NCI-H345 (cell line): ENCODE measurements at regions not wholly inside any gene's neighbourhood (a gene's known extent, or its start where the extent isn't known, plus 50 kb on each side); places are given as distances from the start of the nearest gene placed in this dataset.

Source experiments
- DNase-seq: peaks from one replicate; lab custom pipeline; 2025; lab: John Stamatoyannopoulos, UW

DNA sequence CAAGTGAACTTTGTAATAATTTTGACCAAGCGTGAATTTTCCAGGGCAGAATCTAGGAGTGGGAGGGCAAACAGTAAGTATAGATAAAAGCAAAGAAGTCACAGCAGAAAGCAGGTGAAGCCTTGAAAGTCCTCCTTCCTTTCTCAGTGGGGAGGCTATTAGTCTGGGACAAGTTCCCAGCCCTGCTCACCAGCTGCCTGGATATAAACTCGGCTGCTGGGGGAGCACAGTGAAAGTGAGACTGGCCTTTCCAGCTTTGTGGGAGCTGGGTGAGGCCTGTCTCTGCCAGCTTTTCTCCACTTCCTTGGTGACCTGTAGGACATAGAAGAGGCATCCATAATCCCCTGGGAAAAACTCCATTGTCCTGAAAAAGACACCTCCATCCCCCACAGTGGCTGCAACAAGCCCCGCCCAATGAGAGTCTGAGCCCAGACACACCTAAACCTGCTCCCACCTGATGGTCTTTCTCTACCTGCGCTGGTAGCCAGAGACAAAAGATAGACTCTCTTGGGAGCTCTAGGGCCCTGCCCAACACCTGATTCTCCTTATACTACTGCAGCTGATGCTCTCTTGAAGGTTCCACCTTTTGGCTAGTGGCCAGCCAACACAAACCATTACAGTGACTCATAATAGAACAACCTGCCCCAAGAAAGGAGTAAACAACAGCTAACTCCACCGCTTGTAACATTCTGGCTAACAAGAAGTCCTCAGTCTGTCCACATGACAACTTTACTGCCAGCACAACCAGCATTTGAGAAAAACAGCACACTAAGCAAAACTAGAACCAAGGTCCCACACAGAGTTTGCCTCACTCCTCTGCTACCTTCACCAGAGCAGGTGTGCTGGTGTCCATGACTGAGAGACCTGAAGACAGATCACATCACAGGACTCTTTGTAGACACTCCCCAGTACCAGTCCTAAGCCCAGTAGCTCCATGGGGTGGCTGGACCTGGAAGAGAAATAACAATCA lies 252.2 kb upstream of the SLITRK6 start:
- peak; percentile 94 for DNase-seq

DNA sequence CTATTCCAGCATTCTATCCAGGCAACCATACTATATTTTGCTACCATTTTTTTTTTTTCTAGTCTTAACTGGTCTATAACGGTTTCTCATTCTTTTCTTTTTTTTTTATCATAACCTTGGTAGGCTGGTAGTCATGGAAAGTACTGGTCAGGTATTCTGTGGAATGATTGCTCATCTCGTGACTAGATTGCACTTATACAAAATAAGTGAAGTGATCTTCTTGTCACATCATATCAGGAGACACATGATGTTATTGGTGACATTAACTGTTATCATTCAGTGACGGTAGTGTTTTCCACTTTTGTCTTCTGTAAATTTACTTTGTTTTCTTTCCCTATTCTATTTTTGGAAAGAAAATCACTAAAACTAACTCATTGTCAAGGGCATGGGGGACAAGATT lies 239.3 kb upstream of the SLITRK6 start:
- no peak for DNase-seq

DNA sequence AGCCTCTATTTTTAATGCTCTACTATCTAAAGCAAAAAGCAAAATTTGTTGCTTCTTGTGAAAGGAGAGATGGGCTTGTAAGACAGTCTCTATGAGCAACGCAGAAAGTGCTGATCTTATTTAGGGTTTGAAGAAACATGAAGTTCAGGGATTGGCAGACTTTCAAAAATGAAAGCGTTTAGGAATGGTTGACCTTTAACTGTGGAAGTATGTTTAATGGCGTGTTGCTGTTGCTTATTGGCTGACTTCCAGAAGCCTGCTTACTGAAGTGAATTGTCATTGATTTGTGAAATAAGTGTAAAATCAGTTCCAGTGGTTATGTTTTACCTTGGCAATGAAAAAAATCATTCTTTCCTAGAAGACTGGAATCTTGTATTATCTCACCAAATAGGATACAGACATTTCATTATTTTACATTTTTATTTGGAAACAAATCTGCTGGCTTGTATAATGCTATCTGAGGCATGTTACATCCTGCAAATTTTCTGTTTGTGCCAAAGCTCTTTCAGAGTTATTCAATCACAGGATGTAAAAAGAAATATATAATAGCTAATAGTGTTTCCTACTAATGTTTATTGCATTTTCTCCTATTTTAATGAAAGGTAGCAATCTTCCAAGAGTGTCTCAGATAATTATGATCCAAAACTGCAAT lies 221.3 kb upstream of the SLITRK6 start:
- DNase-seq: peak; percentile 28

DNA sequence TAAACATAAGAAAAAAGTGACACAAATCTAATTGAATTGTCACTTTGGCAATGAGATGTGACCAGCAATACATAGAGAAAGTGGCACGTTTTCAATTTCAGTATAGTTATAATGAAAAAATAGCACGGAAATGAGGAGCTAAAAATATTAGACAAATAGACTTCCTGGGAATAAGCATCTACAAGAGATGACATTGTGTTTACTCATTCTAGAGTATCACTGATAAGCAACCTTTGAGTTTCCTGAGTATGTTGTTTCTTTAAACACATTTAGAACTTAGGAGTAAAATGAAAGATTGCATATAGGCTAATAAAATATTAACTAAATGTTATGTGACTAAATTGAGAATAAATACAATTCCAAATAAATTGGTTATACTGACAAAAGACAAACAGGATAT lies 207.1 kb upstream of the SLITRK6 start:
- no peak for DNase-seq

DNA sequence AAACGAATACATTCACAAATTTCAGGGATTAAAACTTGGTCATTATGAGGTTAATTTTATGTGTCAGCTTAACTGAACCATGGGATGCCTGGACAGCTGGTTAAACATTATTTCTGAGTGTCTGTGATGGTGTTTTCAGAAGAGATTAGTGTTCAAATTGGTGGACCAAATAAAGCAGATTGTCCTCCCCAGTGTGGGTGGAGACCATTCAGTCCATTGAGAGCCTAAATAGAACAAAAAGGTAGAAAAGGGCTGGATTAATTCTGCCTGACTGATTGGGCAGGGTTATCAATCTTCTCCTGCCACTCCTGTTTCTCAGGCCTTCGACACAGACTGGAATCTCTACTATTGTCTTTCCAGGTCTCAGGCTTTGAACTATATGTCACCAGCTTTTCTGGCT lies 203.8 kb upstream of the SLITRK6 start:
- peak; percentile 74 for DNase-seq

DNA sequence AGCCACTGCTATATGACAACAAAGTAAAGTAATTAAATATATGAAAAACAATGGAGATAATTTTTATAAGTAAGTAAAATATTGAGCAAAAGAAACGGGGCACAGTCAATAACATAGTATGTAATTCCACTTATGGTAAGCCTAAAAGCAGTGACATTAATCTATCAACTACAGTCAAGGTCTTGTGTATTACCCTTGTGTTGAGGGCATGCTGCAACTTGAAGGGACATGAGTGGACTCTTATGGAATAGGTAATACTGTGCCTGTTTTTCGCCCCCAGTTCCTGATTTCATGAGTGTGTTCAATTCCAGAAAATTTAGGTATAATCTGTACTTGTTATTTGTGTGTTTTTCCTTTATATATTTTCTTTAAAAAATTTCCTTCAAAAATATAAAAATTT lies 201.3 kb upstream of the SLITRK6 start:
- peak; percentile 6 for DNase-seq

DNA sequence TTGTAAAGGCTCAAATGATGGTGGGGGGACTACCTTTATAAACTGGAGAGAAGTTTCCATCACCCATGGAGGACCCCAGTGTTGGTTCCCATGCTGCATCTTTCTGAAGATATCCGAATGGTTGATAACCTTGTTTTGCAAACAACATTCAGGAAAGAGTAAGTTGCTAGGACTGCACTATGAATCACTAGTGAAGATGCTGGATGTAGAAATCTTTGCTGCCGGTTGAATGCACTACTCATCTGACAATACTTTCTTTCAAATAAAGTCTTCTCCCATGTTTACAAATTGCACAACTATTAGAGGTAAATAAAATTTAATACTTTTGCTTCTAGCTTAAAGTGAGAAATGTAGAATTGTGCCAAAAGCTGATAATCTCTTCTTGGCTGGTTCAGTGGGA lies 198.4 kb upstream of the SLITRK6 start:
- no peak for DNase-seq

DNA sequence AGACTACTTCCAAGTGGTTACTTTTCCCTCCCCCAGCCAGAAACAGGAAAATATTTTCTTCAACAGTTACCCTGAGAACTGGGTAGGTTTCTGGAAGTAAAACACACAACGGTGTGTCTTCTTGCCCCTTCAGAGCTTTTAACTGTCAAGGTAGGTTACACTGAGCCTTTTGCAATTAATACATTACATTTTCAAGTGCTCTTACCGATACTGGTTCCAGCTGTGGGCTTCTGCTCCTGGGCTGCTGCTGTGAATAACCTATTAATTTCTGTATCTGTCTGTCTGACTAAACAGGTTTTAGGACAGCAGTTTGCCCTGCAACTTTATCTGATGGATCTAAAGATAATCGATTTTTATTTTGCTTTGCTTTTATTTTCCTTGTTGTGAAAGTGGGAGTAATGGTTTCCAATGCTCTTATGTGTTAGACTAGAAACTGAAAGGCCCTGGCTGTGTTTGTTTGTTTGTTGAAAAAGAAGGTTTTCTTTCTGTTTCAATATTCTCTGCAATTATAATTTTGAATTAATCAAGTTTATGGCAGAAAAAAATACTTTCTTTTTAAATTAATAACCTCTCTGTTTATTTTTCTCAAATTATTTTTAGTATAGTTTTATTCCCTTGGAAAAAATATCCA lies 196.7 kb upstream of the SLITRK6 start:
- peak; percentile 30 for DNase-seq

DNA sequence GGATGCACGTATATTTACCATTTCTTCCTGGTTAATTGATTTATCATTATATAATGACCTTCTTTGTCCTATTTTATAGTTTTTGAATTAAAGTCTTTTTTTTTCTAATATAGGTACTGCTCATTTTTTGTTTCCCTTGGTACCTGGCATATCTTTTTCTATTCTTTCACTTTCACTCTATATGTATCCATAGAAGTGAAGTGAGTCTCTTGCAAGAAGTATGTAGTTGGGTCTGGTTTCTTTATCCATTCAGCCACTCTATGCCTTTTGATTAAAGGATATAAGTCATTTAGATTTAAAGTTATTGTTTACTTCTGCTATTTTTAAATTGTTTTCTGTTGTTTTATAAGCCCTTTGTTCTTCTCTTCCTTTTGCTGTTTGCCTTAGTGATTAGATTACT lies 194.3 kb upstream of the SLITRK6 start:
- no peak for DNase-seq

DNA sequence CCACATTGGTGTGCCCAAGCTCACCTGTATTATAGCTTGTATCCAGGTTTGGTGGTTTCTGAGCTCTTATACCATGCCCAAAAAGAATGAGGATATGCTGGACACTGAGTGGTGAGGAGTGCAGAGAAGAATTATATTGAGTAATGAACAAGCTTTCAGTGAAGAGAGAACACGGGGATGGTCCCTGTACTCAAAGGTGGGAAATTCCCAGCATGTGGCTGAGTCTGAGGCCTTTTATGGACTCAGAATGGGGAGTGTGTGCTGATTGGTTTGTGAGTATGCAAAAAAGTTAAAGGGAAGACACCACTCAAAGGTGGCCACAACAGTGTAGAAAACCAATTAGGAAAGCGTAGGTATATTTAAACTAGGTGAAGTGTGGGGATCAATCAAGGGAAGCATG lies 191.2 kb upstream of the SLITRK6 start:
- DNase-seq: no peak

DNA sequence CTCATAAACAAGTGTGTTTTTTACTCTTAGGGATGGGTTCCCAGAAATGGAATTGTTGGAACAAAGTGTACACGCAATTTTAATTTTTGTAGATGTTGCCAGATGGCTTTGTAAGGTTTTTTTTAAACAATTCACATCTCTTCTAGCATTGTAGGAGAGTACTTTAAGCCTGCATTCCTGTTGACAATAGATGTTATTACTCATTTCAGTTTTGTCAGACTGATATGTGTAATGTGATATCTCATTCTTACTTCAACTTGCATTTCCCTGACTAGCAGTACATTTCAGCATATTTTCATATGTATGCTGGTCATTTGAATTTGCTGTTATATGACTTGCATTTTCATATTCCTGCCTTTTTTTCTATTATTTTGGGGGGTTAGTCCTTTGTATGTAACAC lies 186.6 kb upstream of the SLITRK6 start:
- DNase-seq: peak; percentile 16

DNA sequence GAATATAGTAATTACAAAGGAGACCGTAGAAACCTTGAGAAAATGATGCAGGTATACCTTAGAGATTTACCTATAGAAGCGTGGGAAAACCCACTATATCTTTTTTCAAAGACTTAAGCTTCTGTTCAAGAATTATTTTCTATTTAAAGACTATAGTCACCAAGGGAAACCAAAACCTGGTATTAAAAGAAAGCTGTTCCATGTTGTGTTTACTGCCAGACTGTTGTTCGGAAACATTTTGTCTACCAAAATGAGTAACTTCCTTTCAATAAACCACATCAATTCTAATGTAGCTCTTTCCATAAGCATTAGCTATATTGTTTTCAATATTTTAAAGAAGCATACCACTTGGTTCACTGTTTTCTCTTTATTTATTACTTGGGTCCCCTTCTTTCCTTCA lies 182.9 kb upstream of the SLITRK6 start:
- no peak for DNase-seq

DNA sequence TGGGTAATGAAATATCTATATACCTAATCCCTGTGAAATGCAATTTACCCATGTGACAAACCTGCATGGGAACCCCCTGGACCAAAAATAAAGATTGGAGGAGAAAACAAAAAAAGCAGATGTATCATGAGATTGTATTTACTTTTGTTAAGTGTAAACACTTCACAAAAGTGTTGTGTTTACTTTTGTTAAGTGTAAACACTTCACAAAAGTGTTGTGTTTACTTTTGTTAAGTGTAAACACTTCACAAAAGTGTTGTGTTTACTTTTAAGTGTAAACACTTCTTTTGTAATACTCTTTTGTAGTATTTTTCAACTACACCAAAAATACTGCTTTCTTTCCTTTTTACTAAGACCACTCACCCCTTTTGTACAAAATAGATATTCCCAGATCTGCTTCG lies 181.2 kb upstream of the SLITRK6 start:
- peak; percentile 38 for DNase-seq

DNA sequence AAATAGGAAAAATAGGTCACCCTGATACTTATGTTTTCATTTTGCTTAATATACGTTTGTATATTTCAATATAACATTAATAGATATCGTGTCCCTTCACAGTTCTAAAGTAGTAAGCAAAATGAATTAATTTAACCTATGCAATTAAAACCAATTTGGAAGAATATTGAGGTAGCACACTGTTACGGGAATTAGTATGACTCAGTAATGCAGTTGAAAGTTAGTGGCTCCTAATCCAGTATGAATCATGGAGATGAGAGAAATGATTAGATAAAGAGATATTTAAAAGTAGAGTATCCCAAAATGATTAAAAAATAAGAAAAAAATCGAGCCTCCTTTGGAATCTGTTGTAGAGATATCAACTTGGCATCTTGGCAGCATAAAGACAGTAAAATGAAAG lies 177.0 kb upstream of the SLITRK6 start:
- DNase-seq: no peak

DNA sequence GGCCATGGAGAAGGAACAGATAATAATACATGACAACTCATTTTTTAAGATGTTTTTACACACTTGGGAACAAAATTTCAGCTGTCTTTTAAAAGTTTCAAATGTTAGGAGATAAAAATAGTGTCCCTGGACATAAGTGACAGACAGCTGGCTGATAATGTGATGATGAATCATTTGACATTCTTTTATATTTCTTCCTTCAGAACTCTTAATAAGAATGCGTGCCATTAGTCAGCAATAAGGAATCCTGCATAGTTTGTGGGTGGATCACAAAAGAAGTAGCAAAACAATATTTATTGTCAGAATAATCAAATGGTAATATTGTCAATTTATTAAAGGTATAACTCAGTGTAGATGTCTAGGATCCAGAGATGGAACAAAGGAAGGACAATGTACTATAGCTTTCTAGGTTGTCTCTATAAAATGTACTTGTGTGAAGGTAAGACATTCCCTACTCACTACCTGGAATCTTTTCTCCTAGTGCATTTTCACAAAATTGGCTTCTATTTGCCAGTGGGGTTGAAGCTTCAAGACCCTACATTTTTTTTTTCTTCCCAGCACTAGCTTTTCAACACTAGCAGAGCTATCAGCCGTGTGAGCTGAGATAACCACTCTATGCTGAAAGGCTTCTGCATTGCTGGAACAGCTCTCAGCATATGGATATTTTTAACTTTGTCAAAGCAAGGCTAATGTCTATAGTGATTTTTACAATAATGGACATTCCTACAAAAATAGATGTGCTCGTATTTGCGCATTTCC lies 175.6 kb upstream of the SLITRK6 start:
- DNase-seq: no peak

DNA sequence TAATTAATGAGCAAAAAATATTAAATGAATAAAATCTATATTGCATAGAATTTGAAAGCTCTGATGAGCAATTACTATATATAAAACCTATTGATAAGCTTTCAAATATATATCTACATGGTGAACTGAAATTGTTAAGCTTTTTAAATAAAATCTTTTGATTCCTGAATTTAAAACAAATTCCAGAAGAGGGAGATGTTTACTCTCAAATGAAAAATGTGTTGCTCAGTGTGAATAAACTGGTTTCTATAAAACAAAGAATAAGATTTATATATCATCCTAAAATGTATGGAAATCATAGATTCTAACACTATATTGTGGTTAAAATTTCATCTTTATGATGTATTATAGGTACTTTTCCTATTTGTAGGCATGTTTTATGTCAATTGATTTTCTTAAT lies 171.5 kb upstream of the SLITRK6 start:
- DNase-seq: peak; percentile 6

DNA sequence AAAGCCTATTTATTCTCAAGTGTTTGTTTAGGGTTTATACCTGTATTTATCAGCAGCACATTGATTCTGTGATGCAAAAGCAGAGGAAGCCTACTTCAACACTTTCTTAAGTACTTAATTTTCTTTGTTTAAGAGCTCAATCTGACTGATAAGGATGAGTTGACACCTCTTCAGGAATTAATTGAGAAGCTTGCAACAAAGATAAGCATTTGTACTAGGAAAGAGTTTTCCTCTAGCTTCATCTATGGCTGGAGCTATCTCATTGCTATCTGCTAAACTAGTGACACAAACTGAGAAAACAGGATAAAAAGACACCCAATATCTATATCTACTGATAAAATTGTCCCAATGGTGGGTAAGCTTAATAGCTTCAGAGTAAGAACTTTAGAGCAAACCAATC lies 170.1 kb upstream of the SLITRK6 start:
- DNase-seq: no peak

DNA sequence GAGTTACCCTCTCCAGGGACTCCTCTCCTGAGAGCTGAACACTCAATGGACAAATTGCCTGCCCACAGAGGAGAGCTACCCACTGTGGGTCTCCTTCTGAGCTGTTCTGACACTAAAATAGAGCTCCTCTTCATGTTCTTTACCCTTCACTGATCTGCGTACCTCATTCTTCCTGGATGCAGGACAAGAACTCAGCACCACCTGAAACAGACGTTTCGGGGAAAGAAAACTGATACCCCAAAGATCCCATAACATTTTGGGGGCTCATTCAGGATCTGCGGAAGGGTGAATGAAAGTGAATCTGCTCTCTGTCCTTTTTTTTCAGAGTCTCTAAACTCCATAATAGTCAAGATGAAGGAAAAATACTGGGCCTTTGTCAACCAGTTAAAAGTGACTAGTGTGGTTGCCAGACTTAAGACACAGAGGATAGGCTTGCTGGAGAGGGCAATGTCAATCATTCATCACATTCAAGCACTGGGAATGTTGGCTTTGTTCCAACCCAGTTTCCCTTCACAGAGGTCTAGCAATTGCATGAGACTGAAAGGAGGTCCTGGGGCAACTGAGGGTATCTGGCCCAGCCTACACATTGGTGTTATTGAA lies 136.7 kb upstream of the SLITRK6 start:
- no peak for DNase-seq

DNA sequence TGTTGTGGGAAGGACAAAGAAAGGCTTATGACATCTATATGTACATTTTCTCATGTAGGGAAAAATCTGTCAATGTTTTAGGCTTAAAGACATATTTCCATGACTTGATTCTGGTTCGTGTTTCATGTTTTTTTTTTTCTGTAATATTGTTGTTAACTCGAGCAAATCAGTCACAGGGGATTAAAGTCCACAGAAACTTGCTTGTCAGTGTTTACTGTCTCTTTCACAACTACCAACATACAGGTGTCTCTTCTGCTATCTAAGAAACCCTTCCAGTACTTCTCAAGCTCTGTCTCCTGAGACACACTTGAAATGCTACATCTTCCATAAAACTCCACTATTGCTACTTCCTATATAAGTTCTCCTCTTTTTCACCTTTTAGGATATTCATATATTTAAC lies 130.9 kb upstream of the SLITRK6 start:
- DNase-seq: no peak

DNA sequence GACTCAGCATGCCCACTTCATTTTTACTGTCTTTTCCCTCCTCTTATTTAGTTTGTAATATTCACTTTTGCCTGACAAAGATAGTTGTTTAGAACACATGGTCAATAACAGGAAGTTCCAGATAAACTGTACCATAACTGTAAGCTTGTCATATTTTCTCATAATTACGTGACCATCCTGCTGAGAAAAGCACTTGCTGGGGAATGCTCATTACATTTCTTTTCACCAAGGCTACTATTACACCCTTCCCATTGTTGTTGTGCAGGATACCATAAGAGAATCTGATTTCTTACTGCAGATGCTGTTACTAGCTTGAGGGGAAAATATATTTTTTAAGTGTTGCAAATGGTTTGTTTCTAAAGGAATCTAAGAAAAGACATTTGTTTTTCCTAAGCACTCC lies 111.7 kb upstream of the SLITRK6 start:
- no peak for DNase-seq

DNA sequence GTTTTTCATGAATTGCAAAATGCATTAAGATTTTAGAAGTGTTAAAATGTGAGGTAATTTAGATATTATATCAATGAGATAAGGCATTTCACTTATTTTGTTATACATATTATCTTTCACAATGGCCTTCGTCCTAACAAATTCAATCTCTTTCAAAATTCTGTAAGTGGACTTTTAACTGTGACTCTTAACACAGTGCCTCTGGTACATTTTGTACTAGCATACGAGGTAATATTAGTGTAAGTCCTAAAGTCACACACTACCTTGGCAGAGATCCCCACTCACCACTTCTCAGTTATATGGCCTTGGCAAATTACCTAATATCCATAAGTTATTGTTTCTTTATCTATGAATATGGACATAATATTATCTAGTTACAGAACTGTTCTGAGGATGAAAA lies 101.3 kb upstream of the SLITRK6 start:
- DNase-seq: no peak
